ENCODE measurements at regions not wholly inside any gene's neighbourhood (a gene's known extent, or its start where the extent isn't known, plus 50 kb on each side); places are given as distances from the start of the nearest gene placed in this dataset.

DNA sequence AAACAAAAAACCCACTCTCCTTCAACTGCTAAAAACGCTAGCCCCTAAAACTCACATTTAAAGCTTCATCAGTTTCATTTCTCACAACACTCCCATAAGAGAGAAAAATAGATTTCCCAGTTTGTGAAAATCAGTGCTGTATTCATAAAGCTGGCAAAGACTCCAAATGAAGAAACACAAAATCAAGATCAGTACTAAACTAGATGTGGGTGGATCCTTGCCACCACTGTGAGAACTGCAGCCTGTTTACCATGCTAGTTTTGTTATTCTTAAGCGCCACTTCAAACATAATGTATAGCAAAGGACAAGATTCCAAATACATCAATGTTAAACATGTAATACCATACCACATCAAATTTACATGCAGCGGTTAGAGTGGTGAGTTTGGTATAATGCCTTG lies 104.5 kb upstream of the CCDC150 start:
- Histone ChIP-seq H3K36me3 (ENCODE audit: low read depth) (no peaks in the 10 kb centered on the region), H2AFZ (no peak overlapping the region), H3K4me1 (ENCODE audit: insufficient read depth) (no peaks in the 10 kb centered on the region), H3K4me3 (no peak overlapping the region), H3K4me2 (ENCODE audit: unreplicated experiment) (no peak overlapping the region), H4K20me1 (ENCODE audit: insufficient read depth) (no peaks in the 10 kb centered on the region), H3K9ac (no peak overlapping the region), H3F3A (ENCODE audit: insufficient read depth) (no peaks in the 10 kb centered on the region), H3K27ac (no peak overlapping the region), H3K9me2 (ENCODE audit: insufficient read depth) (no peaks in the 10 kb centered on the region), H3K27me3 (replicated peaks; ENCODE audit: insufficient read depth) (no peaks in the 10 kb centered on the region), H3K79me2 (ENCODE audit: insufficient read depth) (no peaks in the 10 kb centered on the region), H3K9me3 (ENCODE audit: low read depth) (no peaks in the 10 kb centered on the region)
- in situ Hi-C loops (cut with MboI), result no loop called here
- WGBS, 2 experiments (ENCODE audit: low coverage in 1 of 2, low lambda C conversion rate in 2 of 2, missing lambda C conversion rate in 2 of 2), result 93 to 96% methylated on average over 3 of the region's 3 CpGs
- DNase-seq, result no peak
- no peak for TF ChIP-seq EZH2phosphoT487 (IDR thresholded peaks at IDR 0.05; ENCODE audit: insufficient read depth, low read depth)
- no peak for TF ChIP-seq EZH2 (IDR thresholded peaks at IDR 0.05; ENCODE audit: insufficient read depth, poor library complexity, severe bottlenecking)

DNA sequence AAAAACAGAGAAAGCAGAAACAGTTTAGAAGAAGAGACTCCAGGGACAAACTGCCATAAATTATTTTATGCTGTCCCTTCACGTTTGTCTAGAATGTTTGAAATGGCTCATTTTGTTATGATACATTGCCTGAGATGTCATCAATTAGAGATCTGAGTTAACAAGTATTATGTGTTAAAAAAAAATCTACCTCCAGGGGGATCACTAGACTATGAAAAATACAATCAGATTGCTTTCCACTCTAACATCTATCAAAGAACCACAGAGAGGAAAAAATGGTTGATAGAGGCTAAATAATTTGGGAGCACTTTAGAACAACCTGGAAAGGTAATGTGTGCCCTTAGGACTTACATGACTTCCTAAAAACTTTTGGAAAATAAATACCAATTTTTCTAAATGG lies 103.8 kb upstream of the CCDC150 start:
- Histone ChIP-seq H3K9me2 (ENCODE audit: insufficient read depth) (no peaks in the 10 kb centered on the region), H3K4me1 (ENCODE audit: insufficient read depth) (no peaks in the 10 kb centered on the region), H3K4me2 (ENCODE audit: unreplicated experiment) (no peak overlapping the region), H3K4me3 (no peak overlapping the region), H4K20me1 (ENCODE audit: insufficient read depth) (no peaks in the 10 kb centered on the region), H3F3A (ENCODE audit: insufficient read depth) (no peaks in the 10 kb centered on the region), H3K27ac (no peak overlapping the region), H3K9me3 (ENCODE audit: low read depth) (no peaks in the 10 kb centered on the region), H3K79me2 (ENCODE audit: insufficient read depth) (no peaks in the 10 kb centered on the region), H3K36me3 (ENCODE audit: low read depth) (no peaks in the 10 kb centered on the region), H3K27me3 (replicated peaks; ENCODE audit: insufficient read depth) (no peaks in the 10 kb centered on the region), H2AFZ (no peak overlapping the region), H3K9ac (no peak overlapping the region)
- 26 to 40% methylated on average over 1 of the region's 1 CpG for WGBS, 2 experiments (ENCODE audit: low coverage in 1 of 2, low lambda C conversion rate in 2 of 2, missing lambda C conversion rate in 2 of 2)
- in situ Hi-C loops (cut with MboI), result no loop called here
- DNase-seq, result no peak
- TF ChIP-seq EZH2phosphoT487 (IDR thresholded peaks at IDR 0.05; ENCODE audit: insufficient read depth, low read depth), result no peak
- no peak for TF ChIP-seq EZH2 (IDR thresholded peaks at IDR 0.05; ENCODE audit: insufficient read depth, poor library complexity, severe bottlenecking)

DNA sequence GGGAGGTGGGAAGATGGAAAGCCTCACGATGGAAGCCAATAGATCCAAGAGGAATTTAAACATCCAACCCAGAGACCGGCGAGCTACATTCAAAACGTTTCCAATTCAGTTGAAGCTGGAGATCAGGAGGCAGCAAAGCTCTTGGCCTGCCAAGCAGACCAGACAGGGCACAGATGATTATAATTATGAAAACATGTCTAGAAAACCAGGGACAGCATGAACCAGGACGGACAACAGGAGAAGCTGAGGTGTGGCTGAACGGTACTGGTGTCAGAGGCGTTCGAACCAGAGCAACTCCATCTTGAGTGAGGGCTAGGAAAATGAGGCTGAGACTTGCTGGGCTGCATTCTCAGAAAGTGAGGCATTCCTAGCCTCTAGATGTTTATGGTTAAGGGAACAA lies 102.2 kb upstream of the CCDC150 start:
- Histone ChIP-seq H3K9me2 (ENCODE audit: insufficient read depth) (no peaks in the 10 kb centered on the region), H3K27ac (no peak overlapping the region), H3F3A (ENCODE audit: insufficient read depth) (no peaks in the 10 kb centered on the region), H3K9me3 (ENCODE audit: low read depth) (no peaks in the 10 kb centered on the region), H3K27me3 (replicated peaks; ENCODE audit: insufficient read depth) (no peaks in the 10 kb centered on the region), H3K36me3 (ENCODE audit: low read depth) (no peaks in the 10 kb centered on the region), H3K4me1 (ENCODE audit: insufficient read depth) (no peaks in the 10 kb centered on the region), H4K20me1 (ENCODE audit: insufficient read depth) (no peaks in the 10 kb centered on the region), H3K4me2 (ENCODE audit: unreplicated experiment) (no peak overlapping the region), H2AFZ (0 out of 2 replicates have a peak overlapping the region, but pooled peaks have one; percentile 16), H3K4me3 (no peak overlapping the region), H3K79me2 (ENCODE audit: insufficient read depth) (no peaks in the 10 kb centered on the region), H3K9ac (no peak overlapping the region)
- TF ChIP-seq EZH2 (IDR thresholded peaks at IDR 0.05; ENCODE audit: insufficient read depth, poor library complexity, severe bottlenecking) (no peak), EZH2phosphoT487 (IDR thresholded peaks at IDR 0.05; ENCODE audit: insufficient read depth, low read depth) (no peak)
- in situ Hi-C loops (cut with MboI), result no loop called here
- 29 to 32% methylated on average over 8 of the region's 8 CpGs for WGBS, 2 experiments (ENCODE audit: low coverage in 1 of 2, low lambda C conversion rate in 2 of 2, missing lambda C conversion rate in 2 of 2)
- no peak for DNase-seq

- Histone ChIP-seq H3K9me2 (ENCODE audit: insufficient read depth) (no peaks in the 10 kb centered on the region), H3K27ac (no peak overlapping the region), H3K36me3 (ENCODE audit: low read depth) (no peaks in the 10 kb centered on the region), H3K27me3 (replicated peaks; ENCODE audit: insufficient read depth) (no peaks in the 10 kb centered on the region), H4K20me1 (ENCODE audit: insufficient read depth) (no peaks in the 10 kb centered on the region), H3F3A (ENCODE audit: insufficient read depth) (no peaks in the 10 kb centered on the region), H3K4me3 (no peak overlapping the region), H3K4me2 (ENCODE audit: unreplicated experiment) (no peak overlapping the region), H3K9me3 (ENCODE audit: low read depth) (no peaks in the 10 kb centered on the region), H3K79me2 (ENCODE audit: insufficient read depth) (no peaks in the 10 kb centered on the region), H2AFZ (no peak overlapping the region), H3K9ac (no peak overlapping the region), H3K4me1 (ENCODE audit: insufficient read depth) (no peaks in the 10 kb centered on the region)
- 64 to 65% methylated on average over 4 of the region's 4 CpGs for WGBS, 2 experiments (ENCODE audit: low coverage in 1 of 2, low lambda C conversion rate in 2 of 2, missing lambda C conversion rate in 2 of 2)
- no peak for DNase-seq
- no peak for TF ChIP-seq EZH2 (IDR thresholded peaks at IDR 0.05; ENCODE audit: insufficient read depth, poor library complexity, severe bottlenecking)
- no peak for TF ChIP-seq EZH2phosphoT487 (IDR thresholded peaks at IDR 0.05; ENCODE audit: insufficient read depth, low read depth)
- in situ Hi-C loops (cut with MboI), result no loop called here
Measured at GRCh38 chr2:196538189-196538588, 101.3 kb upstream of the CCDC150 start.

DNA sequence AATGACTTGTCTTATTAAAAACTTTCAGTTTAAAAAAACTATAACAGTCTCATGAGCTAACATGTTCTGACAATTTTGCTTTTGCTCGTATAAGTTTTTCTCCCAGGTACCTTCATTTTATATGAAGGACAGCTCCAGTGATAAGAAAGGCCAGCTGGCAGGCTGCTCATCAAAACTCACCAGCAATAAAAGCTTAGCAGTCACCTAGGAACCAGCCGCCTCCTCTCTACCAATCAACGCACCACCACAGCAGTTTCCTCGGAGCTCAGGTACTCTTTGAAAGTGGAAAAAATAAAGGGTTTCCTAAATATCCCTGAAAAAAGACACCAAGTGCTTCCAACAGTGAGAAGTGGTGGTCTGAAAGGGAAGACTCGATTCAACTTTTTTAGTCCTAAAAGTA lies 100.9 kb upstream of the CCDC150 start:
- Histone ChIP-seq H3K36me3 (ENCODE audit: low read depth) (no peaks in the 10 kb centered on the region), H3K27me3 (replicated peaks; ENCODE audit: insufficient read depth) (no peaks in the 10 kb centered on the region), H3K4me1 (ENCODE audit: insufficient read depth) (no peaks in the 10 kb centered on the region), H3F3A (ENCODE audit: insufficient read depth) (no peaks in the 10 kb centered on the region), H3K4me2 (ENCODE audit: unreplicated experiment) (no peak overlapping the region), H3K79me2 (ENCODE audit: insufficient read depth) (no peaks in the 10 kb centered on the region), H4K20me1 (ENCODE audit: insufficient read depth) (no peaks in the 10 kb centered on the region), H2AFZ (no peak overlapping the region), H3K9me2 (ENCODE audit: insufficient read depth) (no peaks in the 10 kb centered on the region), H3K27ac (no peak overlapping the region), H3K4me3 (no peak overlapping the region), H3K9me3 (ENCODE audit: low read depth) (no peaks in the 10 kb centered on the region), H3K9ac (no peak overlapping the region)
- DNase-seq, result no peak
- TF ChIP-seq EZH2phosphoT487 (IDR thresholded peaks at IDR 0.05; ENCODE audit: insufficient read depth, low read depth) (no peak), EZH2 (IDR thresholded peaks at IDR 0.05; ENCODE audit: insufficient read depth, poor library complexity, severe bottlenecking) (no peak)
- in situ Hi-C loops (cut with MboI), result no loop called here
- 84 to 86% methylated on average over 5 of the region's 5 CpGs for WGBS, 2 experiments (ENCODE audit: low coverage in 1 of 2, low lambda C conversion rate in 2 of 2, missing lambda C conversion rate in 2 of 2)

All from GM23248 (cell line).